Skeletal muscle cell (primary cell): ENCODE measurements at regions not wholly inside any gene's neighbourhood (a gene's known extent, or its start where the extent isn't known, plus 50 kb on each side); places are given as distances from the start of the nearest gene placed in this dataset.

Source experiments
- DNase-seq: peaks from one replicate; pipeline ENCODE4 v3.0.0-alpha.2; 2010; ENCODE audit warnings: low read depth
- H3K4me3 ChIP-seq: 2 replicates; pipeline ENCODE4 v1.5.1; 2011; ENCODE audit warnings: low read depth, mild to moderate bottlenecking, control low read depth, low read length, moderate library complexity

DNA sequence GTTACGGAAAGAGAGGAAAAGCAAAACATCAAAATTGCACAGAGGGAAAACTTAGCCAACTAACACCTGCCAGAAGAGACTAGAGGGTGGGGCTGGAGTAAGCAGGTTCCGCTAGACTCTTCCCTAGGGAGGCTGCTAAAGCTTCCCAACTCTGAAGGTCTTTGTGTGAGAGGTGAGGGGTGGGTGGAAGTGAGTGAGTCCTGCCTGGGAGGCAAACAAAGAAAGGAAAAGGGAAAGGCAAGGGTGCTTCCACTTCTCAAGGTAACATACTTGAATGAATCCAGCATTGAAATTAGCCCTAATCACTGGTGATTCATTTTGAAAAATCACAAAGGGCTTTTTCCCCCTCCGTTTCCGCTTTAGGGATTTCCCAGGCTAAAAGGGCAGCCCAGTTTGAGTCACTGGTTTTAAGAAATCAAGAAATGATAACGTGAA lies 220.5 kb upstream of the ADAMTS9 start:
- DNase-seq: no peak
- H3K4me3 ChIP-seq: no peak overlapping the region

DNA sequence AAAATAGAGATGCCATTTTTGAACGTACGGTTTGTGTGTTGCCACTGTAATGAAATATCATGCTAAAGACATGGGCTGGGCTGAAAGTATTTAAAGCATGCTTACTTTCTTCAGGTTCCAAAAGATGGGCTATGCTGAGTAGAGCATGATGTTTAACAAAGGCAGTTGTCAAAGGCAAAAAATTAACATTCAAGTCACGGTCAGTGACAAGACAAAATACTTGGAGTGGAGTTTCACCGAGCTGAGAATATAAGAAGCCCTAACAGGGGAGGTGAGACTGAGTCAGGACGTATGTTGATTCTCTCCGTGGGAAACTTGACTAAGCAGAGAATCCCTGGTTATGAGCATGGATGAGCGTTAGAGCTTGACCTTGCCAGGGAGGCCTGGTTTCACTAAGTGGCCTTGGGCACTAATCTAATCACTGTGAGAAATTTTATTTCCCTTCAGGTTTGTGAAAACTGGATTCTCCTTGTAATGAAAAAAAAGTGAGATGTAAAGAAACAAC lies 218.2 kb upstream of the ADAMTS9 start:
- no peak overlapping the region for H3K4me3 ChIP-seq

DNA sequence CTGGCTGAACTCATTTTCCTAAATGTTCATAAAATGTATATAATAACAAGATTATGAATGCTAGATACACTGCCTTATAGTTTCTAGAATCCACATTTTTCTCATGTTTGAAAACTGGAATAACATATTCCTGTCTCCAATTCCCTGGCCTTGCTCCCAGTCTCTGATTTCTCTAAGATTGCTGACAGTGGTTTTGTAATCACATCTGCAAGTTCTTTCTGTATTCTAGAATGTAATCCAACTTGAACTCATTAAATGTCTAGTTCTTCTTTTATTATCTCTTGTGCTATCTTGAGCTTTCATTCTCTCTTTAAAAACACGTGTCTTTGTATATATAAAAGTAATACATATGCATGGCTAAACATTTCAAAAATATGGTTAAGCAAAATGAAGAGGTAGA lies 215.2 kb upstream of the ADAMTS9 start:
- no peak overlapping the region for H3K4me3 ChIP-seq
- no peak for DNase-seq

More for the DNA sequence above, 218.2 kb upstream of the ADAMTS9 start:
- no peak for DNase-seq

DNA sequence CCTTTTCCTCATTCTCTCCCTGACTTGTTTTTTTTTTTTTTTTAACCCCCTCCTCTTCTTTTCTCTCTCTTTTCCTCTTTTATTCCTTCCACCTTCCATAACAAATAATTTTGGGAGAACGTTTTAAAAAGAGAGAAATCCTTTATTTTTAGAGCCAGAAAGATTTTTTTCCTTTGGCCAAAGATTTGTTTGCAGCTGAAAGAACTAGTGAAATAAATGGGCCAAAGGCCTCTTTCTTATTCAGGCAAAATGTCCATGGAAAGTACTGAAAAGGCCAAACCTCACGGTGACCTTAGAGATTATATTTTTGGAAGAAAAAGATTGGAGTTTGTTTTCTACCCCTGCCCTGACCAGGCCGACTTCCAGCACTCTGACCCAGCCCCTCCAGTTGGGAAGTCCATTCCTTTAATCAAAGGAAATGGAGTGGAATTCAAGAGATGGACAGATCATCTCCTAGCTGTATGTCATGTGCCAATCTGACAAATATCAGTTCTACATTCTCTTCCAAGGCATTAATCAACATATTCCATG lies 214.3 kb upstream of the ADAMTS9 start:
- H3K4me3 ChIP-seq: no peak overlapping the region
- no peak for DNase-seq

DNA sequence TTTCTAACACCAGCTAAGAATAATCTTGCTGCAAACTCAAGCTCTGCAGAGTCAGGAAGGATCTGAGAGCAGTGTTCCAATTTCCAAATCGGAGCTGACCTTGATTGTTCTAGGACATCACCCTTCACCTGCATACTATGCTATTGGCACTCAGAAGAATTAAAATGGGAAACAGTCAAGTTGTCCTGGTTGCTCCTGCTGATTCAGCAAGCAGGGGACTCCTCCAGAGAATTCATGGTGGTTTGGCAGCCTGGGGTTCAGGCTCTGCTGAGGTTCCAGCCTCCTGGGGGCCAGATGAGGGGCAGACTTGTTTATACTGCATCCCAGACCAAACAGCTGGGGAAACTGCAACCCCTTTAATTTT lies 213.7 kb upstream of the ADAMTS9 start:
- H3K4me3 ChIP-seq: no peak overlapping the region

DNA sequence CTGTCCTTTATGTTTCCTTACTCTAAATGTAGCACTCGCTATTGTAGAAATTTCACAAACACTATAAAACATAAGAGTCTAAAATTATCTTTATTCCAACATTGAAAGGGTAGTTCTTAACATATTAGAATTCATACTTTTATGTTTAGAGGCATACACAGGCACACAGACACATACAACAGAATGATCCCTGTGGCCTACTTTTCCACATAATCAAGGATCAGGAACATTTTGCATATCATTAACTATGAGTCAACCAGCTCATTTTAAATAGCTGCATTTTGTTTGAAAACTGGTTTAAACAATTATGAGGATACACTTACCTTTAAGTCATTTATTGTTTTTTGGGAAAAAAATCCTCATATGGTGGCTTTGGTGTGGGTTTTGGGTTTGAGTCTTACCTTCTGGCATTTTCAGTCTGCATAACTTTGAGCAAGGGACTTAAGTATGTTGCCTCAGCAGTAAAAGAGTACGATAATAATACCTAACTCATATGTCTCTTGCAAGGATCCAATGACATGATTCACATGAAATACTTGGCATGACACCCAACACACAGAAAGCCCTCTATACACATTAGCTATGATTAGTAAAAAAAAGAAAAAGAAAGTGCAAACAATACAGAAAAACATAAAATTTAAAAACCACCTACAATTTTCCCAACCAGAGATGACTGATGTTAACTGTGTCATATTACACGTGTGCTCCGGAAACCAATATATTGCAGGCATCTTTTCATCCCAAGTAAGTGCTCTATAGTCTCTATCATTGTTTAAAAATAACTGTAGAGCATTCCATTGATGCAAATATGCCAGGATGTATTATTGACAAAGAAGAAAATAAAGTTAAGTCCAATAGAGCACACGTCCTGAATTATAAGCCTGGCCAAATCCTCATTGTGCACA lies 213.1 kb upstream of the ADAMTS9 start:
- peak; percentile 47 for DNase-seq

More for the DNA sequence above, 213.7 kb upstream of the ADAMTS9 start:
- DNase-seq: peak; percentile 39

DNA sequence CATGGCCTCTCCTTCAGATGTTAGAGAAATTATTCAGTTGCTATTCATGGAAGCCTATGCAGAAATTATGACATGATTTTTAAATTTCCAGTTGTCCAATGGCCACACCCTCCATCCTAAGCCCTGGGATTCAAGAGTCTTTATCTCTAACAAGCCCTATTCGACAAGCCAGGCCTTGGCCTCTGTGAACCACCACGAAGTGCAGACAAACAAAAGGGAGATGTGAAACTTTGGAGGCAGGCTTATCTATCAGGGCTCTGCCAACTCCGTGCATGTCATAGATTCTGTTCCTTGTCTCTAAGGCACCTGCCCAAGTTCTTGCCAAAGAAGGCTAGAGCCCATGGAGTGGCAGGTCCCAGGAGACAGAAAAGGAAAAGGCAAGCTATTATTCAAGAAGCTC lies 212.4 kb upstream of the ADAMTS9 start:
- no peak for DNase-seq
- H3K4me3 ChIP-seq: no peak overlapping the region

More for the DNA sequence above, 213.1 kb upstream of the ADAMTS9 start:
- H3K4me3 ChIP-seq: no peak overlapping the region

DNA sequence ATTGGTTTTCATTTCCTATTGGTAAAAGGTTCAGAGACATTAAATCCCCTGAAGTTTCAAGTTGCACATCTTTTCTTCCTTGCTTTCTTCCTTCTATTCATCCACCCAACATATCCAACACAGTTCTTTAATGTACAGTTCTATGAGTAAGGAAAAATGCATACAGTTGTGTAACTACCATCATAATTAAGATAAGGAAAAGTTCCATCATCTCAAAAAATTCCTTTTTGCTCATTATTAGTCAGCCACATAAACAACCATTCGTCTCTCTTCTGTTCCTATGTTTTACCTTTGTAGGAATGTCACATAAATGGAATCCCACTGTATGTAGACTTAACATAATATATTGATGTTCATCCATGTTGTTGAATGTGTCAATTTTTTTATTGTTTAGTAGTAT lies 211.1 kb upstream of the ADAMTS9 start:
- no peak for DNase-seq
- no peak overlapping the region for H3K4me3 ChIP-seq

DNA sequence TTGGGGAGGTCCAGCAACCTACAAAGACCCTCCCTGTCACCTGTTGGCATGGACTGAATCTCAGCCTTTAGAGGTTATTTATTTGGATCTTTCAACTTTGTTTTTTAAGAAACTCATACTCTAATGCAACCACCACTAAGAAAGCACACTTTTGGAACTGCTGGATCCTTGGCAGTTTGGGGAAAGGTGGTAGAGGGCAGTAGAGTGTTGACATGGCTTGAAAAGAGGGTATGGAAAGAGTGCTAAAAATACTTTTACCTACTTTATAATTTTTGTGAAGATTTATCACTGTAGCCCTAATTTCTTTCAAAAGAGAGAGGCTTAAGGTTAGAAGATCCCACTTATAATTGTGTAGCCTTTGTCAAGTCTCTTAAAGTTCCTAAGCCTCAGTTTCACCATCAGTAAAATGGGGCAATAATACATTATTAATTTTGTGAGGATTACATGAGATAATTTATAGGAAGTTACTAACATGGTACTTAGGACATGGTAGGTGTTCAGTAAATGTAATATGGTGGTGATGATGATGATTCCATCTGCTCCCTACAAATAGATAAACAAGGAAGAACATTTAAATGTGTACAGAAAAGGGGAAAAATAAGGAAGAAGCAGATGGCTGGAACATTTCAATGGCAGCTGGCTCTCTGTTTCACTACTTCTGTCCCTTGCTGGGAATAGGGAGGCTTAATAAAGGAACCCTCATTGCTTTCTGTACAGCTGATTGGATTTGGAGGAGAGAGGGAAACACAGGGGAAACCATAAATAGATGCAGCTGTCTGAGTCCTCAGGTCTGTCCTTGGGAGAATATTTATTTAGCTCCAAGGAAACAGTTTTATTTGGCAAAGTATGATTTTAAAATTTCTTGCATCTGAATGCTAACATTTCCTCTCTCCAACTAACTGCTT lies 208.4 kb upstream of the ADAMTS9 start:
- H3K4me3 ChIP-seq: no peak overlapping the region
- no peak for DNase-seq

DNA sequence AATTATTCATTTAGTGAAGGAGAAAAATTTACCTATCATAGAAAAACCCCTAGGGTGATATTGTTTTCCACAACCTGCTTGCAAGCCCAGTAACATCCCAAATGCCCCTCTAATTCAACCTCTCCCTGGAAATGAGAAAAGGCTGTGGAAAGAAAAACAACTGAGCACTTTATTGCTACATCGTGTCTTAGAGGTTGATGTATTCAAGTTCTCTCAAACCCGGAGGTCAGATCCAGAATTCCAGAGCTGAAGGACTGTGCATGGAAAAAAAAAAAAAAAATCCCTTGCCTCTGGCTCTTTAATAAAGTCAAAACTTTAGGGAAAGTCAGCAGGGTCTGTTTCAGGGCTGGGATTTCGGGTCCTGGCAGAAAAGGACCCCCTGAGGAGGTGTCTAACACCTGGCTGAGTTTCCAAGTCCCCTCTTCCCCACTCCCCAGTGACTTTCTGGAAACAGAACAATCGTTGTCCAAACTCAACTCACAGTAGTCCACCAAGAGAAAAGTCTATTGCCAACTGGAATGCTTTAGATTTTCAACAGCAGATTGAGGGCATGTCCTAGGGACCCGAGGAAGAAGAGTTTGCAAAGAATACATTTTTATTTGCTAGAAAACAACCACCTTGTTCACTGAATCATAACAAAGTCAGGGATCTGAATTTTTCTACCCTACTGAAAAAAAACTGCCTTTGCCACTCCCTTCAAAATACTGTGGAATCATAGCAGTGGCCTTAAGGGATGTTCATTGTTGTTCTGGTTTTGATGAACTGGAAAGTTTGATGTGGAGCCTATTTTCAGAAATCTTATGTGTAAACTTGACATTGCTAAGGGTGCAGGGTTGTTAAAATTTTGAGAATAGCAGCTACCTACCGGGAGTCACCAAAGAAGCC lies 207.5 kb upstream of the ADAMTS9 start:
- no peak for DNase-seq
- no peak overlapping the region for H3K4me3 ChIP-seq

DNA sequence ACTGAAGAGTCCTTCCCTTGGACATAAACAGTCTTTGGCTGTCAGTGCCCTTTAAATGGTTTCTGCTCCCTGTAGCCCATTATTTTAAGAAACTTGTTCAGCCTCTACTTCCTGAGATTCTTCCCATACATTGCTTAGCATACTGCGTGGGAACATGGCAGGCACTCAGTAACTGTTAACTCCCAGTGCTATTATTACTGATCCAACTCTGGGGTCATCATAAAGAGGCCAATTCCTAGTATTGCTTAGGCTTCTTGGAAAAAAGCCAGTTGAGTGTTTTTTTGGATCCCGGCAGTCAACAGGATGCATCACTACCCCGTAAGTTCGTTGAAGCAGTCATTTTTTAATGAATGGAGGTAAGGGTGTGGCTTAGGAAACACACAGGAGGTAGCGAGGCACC lies 206.2 kb upstream of the ADAMTS9 start:
- no peak overlapping the region for H3K4me3 ChIP-seq
- DNase-seq: no peak

DNA sequence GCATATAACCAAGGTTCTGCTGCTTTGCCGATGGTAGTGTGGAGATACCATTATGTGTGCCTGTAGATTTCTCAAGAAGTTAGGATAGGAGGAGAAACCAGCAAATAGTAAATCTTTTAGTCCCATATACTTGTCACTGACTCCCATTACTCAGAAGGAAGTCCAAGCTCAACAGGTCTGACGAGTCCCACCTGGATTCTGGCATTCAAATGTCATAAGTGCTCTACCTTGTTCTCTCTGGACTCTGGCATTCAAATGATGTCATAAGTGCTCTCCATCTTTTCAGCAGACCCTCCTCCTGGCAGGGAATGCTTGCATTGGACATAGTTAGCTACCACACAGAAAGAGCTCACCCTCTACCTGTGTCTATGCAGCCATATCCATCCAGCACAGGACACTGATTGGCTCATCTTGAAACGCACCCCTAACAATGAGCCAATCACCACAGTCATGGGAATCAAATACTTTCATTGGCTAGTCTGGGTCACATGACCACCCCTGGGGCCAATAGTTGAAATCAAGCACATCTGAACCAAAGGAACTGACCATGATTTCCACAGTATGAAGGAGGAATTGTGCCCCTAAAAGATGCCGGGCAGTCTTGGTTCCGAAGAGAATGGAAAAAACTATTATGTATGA lies 205.0 kb upstream of the ADAMTS9 start:
- no peak for DNase-seq
- H3K4me3 ChIP-seq: no peak overlapping the region

DNA sequence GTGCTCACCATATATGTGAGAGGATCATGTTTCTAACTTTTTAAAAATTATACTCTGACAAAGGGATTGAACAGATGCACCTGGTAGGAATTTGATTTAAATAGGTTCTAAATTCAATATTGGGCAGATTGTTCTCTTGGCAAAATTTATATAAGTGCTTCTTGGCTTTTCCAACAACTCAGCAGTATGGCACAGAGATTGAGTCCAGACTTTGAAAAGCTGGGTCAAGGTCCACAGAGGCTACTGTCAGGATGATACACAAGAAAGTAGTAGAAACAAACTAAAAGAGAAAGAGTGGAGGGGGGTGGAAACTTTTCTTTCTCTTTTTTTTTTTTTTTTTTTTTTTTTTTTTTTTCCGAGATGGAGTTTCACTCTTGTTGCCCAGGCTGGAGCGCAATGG lies 203.2 kb upstream of the ADAMTS9 start:
- no peak overlapping the region for H3K4me3 ChIP-seq
- no peak for DNase-seq

DNA sequence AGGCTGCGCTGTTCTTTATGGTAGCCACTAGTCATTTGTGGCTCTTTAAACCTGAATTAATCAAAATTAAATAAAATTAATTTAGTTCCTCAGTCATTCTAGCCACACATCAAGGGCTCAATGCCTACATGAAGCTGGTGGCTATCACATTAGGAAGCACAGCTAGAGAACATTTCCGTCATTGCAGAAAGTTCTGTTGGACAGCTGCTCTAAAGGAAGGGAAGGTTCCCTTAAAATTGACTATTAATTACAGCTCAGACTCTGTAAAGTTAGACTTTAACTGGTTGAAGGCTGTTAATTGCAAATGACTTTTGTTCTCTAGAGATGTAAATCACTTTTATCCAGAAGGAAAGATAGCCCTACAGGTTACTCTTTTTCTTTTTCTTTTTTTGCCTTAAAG lies 202.7 kb upstream of the ADAMTS9 start:
- no peak for DNase-seq
- no peak overlapping the region for H3K4me3 ChIP-seq

DNA sequence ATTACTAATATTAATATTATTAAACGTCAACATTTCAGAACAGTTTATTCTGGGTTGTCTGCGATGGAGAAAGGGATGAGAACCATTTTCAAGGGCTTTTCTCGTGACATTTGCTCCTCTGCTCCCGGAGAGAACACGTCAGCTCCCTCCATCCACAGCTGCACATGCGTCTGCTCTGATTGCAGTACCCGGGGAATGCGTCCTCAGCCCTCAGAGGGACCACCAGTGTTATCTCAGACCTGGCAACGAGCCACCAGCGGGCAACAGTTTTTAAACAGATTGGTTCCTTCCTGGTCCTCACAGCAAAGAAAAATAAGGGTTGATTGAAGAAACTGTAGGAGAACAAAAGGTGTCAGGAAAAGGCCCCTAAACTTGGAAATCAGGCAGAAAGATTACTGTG lies 202.2 kb upstream of the ADAMTS9 start:
- no peak overlapping the region for H3K4me3 ChIP-seq
- peak; percentile 62 for DNase-seq

DNA sequence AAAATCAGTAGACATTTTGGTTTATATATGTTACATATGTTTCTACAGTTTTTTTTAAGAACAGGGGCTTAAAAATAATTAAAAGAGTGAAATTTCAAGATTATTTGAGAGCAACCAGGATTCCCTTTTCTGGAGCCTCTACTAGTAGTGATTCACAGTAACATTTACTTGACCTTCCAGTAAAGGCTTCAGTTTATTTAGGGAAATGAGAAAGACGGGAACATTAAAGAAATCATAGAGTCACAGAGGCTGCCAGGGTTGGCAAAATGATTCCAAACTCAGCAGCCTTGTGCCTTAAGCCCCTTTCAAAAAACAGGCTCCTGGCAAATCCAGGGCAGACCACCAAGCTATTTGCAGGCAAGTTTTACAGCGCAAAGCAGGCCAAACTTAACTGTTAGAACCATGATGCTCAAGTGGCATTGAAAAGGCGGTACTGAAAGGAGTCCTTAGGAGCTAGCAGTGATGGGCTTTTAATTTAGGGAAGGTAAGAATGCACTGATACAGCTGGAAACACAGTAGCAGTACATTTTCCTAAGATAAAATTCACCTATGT lies 201.1 kb upstream of the ADAMTS9 start:
- no peak for DNase-seq
- no peak overlapping the region for H3K4me3 ChIP-seq

DNA sequence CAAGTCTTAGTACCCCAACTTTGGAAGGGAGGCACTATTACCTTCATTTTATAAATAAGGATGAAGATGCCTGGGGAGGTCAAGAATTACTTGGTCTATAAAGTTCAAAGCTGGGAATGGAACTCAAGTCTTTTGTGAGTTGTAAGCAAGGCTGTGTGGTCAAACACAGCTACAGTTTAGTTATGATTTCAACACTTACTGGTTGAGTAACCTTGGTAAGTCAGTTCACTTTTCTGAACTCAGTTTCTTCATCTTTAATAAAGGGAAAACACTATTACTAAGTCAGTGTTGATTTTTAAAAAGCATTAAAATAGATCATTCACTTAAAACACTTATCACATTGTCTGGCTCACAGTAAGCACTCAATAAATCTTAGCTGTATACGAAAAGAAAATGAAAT lies 200.4 kb upstream of the ADAMTS9 start:
- DNase-seq: no peak
- H3K4me3 ChIP-seq: no peak overlapping the region

DNA sequence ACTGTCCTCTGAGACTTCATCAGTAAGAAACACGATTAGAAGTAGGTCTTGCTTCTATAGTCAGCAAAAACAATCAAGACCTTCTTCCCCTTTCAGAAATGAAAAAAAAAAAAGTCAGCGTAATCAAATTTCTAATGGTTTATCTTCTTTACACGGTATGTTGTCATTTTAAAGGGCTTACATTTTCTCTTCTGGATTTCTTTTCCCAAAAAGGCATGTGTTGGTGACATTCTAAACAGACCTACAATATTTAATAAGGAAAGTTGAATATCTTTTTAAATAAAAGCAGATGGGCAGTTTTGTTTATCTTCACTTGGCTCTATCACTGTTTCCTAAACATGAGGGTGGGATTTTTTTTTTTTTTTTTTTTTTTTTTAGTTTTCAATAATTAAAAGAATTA lies 197.3 kb upstream of the ADAMTS9 start:
- DNase-seq: no peak
- H3K4me3 ChIP-seq: no peak overlapping the region
